ENCODE measurements at regions not wholly inside any gene's neighbourhood (a gene's known extent, or its start where the extent isn't known, plus 50 kb on each side); places are given as distances from the start of the nearest gene placed in this dataset.

- Histone ChIP-seq H3K18ac (ENCODE audit: insufficient read length, low read depth, low read length) (peak overlapping the region; percentile 30), H4K91ac (ENCODE audit: insufficient read length, low read depth, low read length) (no peak overlapping the region), H3K14ac (ENCODE audit: insufficient read depth, low read length) (no peak overlapping the region), H3K27me3 (ENCODE audit: insufficient read depth, low read length) (peaks cover 14% of the 10 kb centered on the region; the same call in 1 of the 2 replicates), H2BK5ac (ENCODE audit: insufficient read length, low read length) (no peak overlapping the region), H4K8ac (replicated peaks; ENCODE audit: insufficient read length, low read depth, low read length) (no peak overlapping the region), H3K27ac (ENCODE audit: insufficient read length, low read depth, low read length) (no peak overlapping the region), H3K4me1 (ENCODE audit: insufficient read depth, low read length) (peaks cover 5% of the 10 kb centered on the region; the same call in 1 of the 2 replicates), H4K20me1 (ENCODE audit: control insufficient read depth, insufficient read depth, insufficient read length) (no peaks in the 10 kb centered on the region), H3T11ph (ENCODE audit: low read length) (no peak overlapping the region), H3K23me2 (ENCODE audit: insufficient read length, low read depth, low read length, poor library complexity, severe bottlenecking) (no peaks in the 10 kb centered on the region), H3K79me2 (ENCODE audit: insufficient read depth, low read length) (no peaks in the 10 kb centered on the region), H4K5ac (ENCODE audit: insufficient read length, low read depth, low read length) (no peak overlapping the region), H3K56ac (ENCODE audit: insufficient read length, low read depth, low read length) (no peak overlapping the region), H2BK12ac (ENCODE audit: insufficient read length, low read depth, low read length) (no peak overlapping the region), H2BK20ac (ENCODE audit: low read depth, low read length, poor library complexity, severe bottlenecking) (no peak overlapping the region), H3K23ac (ENCODE audit: insufficient read length, low read depth, low read length) (no peak overlapping the region), H3K9me3 (ENCODE audit: control insufficient read depth, low read depth, low read length) (no peaks in the 10 kb centered on the region), H3K9ac (ENCODE audit: extremely low read depth, insufficient read length, low read length) (no peak overlapping the region), H3K4ac (ENCODE audit: low read depth, low read length) (no peak overlapping the region), H3K79me1 (ENCODE audit: insufficient read depth, low read depth, low read length, poor library complexity, severe bottlenecking) (no peaks in the 10 kb centered on the region), H3K4me2 (ENCODE audit: insufficient read depth, insufficient read length, low read length) (peak overlapping the region; percentile 41), H2AFZ (ENCODE audit: low read length) (no peak overlapping the region), H2BK120ac (ENCODE audit: low read depth, low read length, poor library complexity, severe bottlenecking) (no peak overlapping the region), H2AK5ac (ENCODE audit: insufficient read length, low read length) (no peak overlapping the region), H2BK15ac (ENCODE audit: low read depth, low read length) (no peak overlapping the region)
- no CpG with 5 or more reads among the region's 17 CpGs for WGBS (ENCODE audit: extremely low coverage, insufficient read length, low lambda C conversion rate)
- peaks cover 38 to 46% of the 10 kb centered on the region in 2 experiments for H3K4me1 Mint-ChIP-seq
- peaks cover 70% of the 10 kb centered on the region for H3K27me3 Mint-ChIP-seq (ENCODE audit: low read depth)
- peaks cover 0 to 5% (median 2%) of the 10 kb centered on the region in 3 experiments; a peak in 3 of 7 replicates for H3K36me3 Mint-ChIP-seq (ENCODE audit: insufficient read depth in 1 of 3, low read depth in 3 of 3)
- H3K9me3 Mint-ChIP-seq, result peaks cover 3 to 7% of the 10 kb centered on the region in 2 experiments; a peak in 3 of 5 replicates
- peak overlapping the region; percentile 93 to 97 (median 95); a peak in 6 of 7 replicates for H3K27ac Mint-ChIP-seq
- DNase-seq, result peak; percentile 93
- peak overlapping the region; percentile 62 to 75 for H3K4me3 Mint-ChIP-seq
- TF ChIP-seq CTCF (conservative IDR thresholded peaks at IDR 0.05), result no peak
Observed at GRCh38 chr16:85328676-85329058, 216.4 kb upstream of the CIBAR2 start.

Measured in H9 (cell line).